Activated CD4-positive, alpha-beta T cell treated with anti-CD3 and anti-CD28 coated beads, Interleukin-2, Interleukin-4, amounts not matched to agents 100 ng/mL and 50 ng/mL, durations not matched to agents 16 hours and 8 hours (primary cell): ENCODE measurements at regions not wholly inside any gene's neighbourhood (a gene's known extent, or its start where the extent isn't known, plus 50 kb on each side); places are given as distances from the start of the nearest gene placed in this dataset.

Experiments
- DNase-seq: peaks from one replicate; pipeline ENCODE4 v3.0.0-alpha.2; 2020; ENCODE audit warnings: low spot score

DNA sequence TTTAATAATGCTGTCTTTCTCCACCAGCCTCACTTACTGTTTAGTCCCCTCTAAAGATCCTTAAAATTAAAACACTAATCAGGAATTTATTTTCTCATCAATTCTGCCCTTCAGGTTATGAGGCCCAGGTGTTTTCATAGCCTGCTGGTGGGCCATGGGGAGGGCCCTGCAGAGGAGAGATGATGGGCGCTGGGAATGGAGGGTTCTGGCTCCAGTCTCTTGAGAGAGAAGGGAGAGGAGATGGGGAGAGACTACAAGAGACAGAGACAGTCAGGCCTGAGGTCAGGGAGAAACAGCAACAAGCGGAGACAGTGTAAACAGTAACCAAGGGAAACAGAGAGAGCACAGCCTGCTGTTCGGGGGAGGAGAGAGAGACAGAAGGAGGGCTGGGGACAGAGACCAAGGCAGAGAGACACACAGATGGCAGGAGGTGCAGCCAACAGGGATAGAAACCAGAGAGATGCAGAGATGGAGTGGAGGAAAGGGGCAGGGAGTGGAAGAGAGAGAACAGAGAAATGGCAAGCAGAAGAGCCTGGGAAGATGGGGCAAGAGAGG is 187.3 kb upstream of the SYT13 start:
- no peak for DNase-seq

DNA sequence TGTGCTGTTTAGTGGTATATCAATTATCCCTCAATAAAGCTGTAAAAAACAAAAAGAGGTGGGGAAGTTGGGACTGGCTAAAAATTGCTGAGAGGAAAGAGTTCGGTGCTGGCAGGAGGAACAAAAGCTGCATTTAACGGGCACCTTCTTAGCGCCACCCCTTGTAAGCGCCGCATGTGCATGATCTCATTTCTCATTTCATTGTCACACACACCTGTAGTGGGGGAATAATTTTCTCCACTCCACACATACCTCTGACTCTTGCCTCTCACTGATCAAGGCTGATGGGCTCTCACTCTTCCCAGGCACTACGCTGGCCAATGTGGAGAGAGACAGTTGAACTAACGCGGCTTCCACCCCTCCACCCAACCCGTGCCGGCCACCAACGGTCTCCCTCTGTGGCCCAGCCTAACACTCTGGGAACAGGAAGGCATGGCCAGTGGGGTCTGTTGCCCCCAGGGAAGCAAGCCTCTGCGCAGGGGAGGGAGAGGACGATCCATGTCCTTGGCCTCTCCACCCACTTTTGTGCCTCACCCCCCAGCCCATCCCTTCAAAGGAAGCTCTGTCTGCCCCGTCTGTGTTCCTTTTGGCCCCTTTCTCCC is 186.7 kb upstream of the SYT13 start:
- DNase-seq: no peak

DNA sequence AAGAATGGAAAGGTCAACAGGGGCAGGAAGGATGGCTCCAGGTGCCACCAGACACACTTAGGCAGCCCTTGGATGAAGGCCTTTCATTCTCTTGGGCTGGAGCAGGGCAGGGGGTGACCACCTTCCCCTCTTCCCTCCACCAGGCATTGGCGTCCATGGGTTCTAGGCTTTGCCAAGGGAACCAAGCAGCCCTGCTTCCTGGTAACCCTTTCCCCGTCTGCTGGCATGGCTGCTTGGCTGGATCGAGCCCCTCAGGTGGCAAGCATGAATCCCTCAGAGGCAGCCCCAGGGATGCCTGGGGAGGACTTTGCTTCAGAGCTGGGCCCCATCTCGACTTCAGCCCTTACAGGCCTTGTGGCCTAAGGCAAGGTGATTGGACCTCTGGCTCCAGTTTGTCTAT is 185.1 kb upstream of the SYT13 start:
- no peak for DNase-seq

DNA sequence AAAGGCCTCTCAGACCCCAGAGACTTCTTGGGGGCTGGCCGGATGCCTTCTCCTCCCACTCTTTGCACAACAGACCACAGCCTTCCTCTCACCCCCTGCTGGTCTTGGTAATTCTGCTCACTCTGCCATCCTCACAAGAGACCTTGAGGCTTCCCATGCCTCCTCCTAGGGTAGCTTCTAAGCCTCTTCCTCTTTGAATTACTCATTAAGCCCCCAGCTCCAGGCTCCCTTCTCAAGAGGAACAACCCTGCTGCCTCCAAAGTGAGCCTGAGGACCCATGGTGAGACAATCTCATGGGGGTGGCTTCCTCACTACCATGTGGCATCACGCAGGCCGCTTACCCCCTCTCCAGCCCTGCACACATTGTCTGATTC is 184.6 kb upstream of the SYT13 start:
- DNase-seq: no peak

DNA sequence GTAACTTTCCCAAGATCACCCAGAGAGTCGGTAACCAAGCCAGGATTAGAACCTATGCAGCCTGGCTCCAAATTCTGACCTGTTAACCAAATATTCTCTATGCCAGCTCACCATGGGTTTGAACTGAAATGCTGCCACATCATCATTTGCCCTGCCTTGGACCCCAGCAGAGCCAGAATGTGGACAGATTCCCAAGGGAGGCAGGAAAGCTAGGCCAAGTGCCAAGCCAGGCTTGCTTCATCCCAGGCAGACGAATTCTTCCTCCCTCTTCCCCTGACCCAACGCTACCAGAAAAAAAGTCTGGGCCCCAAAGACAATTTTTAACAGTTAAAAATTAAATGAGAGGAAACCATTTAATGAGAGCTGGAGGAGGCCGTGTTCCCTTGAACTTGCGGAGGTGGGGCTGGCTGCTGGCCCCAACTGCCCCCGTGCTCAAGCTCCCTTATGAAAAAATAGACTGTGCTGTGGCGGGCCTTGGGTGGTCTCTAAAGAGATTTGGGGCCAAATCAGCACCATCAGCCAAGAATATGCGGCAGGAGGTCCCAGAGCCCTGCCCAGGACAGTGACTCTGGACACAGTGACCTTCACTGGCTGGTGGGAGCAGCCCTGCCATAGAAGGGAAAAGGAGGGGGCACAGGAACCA is 184.1 kb upstream of the SYT13 start:
- DNase-seq: no peak

DNA sequence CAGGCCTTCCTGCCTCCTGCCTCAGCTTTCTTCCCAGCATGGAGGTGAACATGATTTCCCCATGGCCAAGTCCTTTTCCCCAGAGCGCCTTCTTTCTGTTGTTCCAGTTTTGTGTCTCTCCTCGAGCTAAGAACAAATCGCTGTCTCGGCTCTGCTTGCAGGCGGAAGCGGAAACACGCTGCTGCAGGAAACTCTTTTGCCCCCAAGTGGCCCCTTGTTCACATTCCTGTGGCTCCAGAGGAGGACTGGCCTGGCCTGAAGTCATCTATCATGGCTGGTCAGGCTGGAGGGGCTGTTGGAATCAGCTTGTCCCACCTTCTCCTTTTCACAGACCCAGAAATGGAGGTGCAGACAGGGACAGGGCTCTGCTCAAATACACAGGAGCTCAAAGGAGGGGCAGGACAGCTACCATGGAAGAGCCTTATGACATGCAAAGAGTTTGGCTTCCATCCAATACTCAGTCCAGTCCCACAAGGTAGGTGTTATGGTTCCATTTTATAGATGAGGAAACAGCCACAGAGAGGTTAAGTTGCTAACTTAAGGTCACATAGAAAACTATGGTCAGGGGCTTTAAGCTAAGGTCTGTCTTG is 182.2 kb upstream of the SYT13 start:
- DNase-seq: no peak

DNA sequence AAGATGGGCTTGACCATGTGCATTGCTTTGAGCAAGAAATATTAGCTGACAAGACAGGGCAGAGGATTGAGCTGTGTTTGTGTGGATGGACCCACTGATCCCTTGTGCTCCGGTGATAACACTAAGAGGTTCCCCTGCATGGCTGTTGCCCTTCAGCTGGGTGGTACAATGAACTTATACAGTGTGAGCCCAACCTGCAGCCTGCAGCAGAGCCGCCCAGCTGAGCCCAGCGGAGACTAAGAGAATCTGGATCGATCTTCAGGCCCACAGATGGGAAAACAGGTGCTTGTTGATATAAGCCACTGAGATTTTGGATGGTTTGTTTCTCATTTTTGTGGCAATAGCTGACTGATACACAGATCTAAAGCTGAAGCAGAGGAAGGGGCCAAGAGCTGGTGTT is 177.4 kb upstream of the SYT13 start:
- no peak for DNase-seq

DNA sequence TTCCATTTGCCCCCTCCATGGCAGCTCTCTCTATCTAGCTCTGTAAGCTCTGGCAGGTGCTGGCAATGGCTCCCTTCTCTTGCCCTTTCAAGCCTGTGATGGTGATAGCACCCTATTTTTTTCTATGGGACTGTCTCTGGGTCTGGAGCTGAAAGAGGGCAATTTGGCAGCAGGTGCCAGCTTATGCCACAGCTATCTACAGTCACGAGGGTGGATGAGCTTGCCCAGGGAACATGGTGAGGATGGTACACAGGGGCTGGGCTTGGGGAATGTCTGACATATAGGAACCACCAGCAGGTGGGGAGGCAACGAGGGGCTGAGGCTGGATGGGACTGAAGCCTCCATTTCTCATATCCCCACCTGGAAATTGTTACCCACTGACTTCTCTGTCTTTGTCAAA is 175.4 kb upstream of the SYT13 start:
- DNase-seq: no peak

DNA sequence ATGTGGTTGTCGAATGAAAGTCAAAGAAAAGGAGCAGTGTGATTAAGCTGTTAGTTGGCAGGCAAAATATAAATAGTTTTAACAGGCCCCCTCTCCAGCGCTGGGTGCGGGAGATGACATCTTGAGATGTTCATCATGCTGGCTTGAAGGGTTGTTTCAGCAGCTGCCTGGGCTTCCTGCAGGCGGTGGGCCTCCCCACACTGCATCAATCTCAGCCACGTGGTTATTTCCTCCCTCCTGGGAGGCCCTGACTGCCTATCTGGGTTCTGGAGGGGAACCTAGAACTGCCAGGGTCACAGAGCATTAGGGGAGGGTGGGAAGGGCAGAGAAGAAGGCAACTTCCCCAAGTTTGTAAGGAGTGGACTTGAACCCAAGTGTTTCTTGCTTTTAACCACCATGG is 173.3 kb upstream of the SYT13 start:
- no peak for DNase-seq

DNA sequence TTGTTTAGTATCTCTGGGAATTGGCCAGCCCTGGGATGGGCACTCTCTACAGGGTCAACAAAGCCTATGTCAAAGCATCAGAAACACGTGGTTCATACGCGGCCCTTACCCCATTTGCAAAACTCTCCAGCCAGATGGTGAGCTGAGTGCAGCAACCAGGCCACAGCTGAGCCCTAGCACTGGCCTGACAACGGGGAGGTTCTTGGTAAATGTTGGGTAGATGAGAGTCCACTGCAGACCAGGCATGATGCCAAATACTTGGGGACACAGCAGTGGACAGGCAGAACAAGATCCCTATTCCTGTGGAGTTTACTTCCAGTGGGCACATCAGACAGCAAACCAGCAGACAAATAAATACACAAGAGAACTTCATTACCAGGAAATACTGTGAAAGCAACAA is 172.1 kb upstream of the SYT13 start:
- DNase-seq: no peak

DNA sequence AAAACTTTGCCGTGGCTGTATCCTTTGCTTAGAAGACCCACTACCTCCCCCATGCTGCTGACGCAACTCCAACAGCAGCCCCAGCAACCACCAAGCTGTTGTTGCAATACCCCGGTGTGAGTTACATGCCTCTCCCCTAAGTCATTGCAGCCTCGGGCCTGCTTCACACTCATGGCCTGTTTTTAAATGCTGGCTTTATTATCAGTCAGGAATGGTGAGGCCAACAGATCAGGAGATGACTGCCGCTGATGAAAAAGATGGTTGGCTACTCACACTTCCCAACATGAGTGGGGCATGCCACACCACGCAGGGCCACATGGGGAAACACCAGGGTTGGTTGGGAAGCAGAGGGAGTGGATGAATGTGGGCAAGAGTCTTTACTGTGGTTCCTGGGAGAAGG is 171.5 kb upstream of the SYT13 start:
- DNase-seq: no peak

DNA sequence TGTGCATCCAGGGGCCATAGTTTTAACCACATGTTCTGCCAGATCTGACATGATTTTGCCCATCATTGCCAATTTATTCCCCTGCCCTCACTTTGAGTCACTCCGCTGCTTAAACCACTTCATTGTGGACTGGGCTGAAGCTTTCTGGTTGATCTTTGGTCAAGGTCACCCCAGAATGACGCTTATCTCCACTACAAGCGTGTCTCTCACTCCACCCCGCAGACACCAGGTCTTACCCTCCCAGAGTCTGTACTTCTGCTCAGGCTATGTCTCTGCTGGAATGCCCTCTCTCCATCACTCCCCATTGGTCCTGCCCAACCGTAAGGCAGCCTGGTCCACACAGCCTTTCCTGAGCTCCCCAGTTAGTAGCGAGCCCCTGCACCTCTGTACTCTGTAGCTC is 170.5 kb upstream of the SYT13 start:
- no peak for DNase-seq

DNA sequence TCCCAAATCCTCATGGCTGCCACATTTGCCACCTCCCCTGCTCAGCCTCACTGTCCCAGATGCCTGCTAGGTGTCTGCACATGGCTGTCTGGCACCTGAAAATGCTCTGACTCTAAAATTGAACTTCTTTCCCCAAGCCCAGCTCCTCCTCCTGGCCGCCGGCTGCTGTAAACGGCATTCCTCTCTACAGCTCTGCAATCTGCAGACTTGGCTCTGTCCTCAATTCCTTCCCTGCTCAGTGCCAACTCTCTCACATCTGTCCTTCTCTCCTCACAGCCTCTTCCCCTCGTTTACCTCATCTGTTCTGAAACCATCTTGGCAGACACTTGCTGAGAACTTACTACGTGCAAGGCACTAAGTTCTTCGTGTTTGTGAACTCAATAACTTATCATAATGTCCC is 169.4 kb upstream of the SYT13 start:
- no peak for DNase-seq

DNA sequence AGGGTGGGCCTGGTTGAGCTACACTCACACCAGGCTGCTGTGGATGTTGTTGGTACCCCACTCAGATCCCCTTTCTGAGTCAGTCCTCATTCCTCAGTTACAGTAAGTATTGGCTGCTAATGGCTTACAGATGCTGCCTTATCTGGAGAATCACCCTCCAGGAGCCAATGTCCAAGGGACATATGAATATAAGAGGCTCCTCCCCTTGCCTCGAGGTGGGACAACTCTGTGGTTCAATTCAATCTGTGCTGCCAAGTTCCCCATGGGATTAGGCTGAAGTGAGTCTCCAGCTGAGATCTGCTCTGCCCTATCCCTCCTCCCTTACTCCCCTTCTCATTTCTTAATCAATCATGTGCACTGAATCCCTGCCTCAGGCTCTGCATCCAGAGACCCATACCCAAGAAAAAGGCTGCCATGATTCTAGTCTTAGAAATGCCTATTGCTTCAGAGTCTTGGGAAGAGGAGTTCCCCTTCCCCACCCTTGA is 168.8 kb upstream of the SYT13 start:
- DNase-seq: no peak

DNA sequence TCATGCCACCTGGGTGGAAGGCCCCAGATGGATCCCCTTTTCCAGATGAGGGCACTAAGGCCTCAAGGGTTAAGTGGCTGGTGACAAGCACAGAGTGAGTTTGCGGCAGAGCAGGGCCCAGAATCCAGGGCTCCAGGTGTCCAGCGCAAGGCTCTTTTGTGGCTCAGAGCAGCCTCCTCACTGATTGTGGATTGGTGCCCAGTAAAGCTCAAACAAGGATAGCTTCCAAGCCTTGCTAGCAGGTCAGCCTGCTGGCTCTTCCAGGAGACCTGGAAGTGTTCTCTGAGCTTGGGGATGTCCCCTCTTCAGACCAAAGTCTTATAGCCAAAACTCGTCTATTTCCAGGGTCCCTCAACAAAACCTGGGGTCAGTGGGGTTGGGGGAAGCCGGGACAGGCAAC is 167.6 kb upstream of the SYT13 start:
- DNase-seq: no peak

DNA sequence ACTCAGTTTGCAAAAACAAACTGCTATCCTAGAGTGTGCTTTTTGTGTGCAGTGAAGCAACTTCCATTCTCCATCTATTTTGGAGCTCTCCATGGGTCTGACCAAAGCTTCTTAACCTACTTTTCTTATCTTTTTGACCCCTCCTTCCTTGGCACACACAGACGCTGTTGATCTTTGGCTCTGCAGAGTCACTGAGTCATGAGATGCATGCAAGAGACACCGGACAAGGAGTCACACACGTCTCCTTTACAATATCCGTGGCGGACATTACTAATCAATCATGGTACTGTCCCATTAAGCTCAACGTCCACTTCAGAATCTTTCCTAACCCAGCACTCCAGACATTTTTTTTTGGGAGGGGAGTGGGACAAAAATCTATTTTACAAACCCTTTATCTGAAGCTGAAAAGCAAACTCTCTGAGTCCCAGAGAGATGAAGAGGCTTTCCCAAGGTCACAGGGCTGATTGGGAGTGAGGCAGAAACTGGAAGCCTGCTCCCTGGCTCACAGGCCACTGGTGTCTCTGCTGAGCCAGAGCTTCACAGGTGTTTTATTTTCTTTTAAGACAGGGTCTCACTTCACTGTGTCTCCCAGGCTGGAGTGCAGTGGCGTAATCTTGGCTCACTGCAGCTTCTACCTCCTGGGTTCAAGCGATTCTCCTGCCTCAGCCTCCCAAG is 165.8 kb upstream of the SYT13 start:
- no peak for DNase-seq

DNA sequence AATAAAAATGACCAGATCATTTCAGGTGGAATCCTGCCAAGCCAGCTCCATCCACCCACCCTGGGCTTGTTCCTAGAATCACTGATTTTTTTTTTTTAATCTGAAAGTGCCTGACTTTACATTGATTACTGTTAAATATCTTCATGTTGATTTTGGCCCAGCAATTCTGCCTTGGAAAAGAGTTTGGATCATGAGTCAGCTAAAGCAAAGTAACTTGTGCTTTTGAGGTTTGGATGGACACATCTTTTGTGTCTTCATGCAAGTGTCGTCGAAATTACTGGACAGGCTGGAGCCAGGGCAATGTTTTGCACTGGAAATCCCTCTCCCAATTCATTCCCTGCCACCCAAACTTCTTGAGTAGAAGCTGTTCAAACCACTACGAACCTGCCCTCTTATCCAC is 164.0 kb upstream of the SYT13 start:
- no peak for DNase-seq

DNA sequence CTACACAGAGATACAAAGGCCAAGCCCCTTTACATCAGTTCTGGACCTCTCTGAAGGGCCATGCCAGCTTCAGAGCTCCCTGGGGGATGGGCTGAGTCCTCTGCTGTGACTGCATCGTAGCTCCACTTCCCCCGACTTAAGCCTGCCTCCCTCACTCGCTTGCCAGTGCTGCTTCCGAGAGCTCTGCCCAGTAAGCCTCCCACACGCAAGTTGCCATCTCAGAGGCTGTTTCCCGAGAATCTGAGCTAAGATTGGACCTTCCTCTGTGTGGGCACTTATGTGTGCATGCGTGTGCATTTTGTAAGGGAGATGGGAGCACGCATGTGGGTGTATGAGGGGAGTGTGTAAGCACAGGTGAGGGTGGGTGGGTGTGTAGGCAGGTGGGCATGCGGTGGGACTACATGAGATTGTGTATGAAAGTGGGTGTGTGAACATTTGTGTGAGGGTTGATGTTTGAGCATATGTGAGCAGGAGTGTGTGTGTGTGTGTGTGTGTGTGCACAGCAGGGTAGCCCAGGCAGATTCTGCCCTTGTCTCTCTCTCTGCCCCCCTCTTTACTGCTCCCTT is 163.0 kb upstream of the SYT13 start:
- no peak for DNase-seq

DNA sequence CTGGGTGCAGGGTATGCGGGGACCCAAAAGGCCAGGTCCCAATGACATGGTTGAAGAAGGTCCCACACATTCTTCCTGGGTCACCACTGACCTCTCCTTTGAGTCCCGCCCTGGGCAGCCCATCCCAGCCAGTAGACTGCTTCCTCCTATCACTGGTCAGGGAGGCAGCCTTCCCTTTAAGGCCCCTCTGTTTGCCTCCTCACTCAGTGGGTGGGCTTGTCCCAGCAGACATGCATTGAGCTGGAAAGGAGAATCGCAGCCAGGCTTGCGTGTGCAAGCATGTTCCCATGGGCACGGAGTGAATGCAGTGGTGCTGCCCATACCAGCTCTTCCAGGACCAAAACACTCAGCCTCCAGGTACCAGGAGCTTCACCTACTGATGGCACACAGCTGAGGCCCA is 162.4 kb upstream of the SYT13 start:
- no peak for DNase-seq

DNA sequence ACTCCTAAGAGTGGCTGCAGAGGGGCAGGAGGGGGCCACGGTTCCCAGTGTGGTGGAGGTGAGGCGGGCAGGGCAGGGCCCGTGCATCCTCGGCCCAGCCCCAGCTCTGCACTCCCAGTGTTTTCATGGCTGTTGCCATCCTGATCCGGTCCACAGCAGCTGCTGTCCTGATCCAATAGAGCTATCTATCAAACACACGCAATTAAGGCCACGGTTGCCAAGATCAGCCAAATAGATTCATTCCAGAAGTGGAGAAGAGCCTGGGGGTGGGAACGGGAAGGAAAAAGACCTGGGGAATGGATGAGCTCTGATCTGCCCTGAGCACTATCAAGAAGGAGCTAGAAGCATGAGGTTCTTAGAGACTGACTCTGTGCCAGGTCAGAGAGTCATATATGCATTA is 160.9 kb upstream of the SYT13 start:
- no peak for DNase-seq

DNA sequence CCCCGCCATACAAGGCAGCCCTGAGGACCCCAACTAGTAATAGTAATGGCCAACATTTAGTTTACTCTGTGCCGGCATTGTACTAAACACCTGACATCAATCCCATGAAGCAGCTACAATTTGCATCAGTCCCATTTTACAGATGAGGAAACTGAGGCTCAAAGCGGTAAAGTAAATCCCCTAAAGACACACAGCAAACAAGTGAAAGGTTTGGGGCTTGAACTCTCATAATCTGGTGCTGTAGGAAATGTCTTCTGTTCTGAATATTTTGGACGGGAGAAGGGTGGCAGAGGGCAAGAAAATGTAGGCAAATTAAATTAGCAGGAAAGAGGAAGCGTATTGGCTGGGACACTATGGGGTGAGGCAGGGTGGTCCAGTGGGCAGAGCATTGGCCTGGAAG is 160.3 kb upstream of the SYT13 start:
- DNase-seq: no peak

DNA sequence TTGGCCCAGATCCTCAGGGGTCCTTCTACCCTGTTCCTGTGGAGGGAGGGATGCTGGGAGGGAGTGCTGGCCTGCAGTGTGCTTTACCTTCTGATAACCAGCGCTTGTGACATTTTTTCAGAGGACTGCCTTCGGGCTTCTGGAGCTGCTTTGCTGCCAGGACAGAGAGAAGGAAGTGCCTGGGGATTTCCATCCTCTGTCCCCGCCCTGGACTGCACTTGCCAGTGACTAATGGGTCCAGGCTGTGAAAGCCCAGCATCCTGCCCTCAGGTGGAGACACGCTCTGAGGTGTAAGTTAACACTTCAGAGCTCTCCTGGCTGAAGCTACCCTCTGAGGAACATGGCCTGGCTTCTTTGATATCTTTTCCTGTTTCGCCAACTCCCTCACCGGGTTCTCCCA is 158.7 kb upstream of the SYT13 start:
- DNase-seq: peak; percentile 4

DNA sequence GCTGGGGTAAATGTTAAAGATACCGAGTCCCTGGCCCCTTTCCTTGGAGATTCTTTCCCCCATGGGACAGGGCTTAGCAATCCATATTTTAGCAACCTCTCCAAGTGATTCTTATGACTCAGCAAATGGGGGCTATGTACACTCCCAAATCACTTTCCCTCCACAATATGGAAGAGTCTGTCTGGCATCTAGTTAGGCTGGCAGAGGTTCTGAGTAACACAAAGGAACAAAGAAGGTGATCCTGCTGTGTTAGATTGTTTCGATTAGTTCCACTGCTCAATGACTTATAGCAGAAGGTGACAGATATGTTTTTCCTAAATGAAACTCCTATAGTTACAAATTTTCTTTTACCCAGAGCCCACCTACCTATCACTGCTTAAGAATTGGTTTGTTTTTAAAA is 154.0 kb upstream of the SYT13 start:
- no peak for DNase-seq
